ENCODE measurements at regions not wholly inside any gene's neighbourhood (a gene's known extent, or its start where the extent isn't known, plus 50 kb on each side); places are given as distances from the start of the nearest gene placed in this dataset.

DNA sequence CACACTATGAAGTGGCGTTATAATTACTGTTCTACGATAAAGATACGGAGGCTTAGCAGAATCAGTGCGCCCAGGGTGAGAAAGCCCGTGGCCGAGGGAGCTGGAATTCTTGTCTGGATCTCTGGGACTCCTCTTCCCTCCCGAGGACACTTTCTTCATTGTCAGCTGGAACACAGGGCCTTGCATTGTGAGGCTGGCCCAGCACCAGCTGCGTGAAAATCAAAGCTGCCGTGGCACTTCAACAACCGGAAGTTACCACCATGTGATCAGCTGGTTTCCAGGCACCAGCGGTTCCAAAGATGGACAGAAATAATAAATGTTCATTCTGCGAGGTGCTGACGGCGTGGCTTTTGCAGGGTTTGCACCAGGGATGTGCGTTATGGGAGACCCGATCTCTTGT, 234.0 kb upstream of the PITRM1 start:
- H3K27ac ChIP-seq (ENCODE audit: low read length), result no peak overlapping the region
- H3K9ac ChIP-seq (ENCODE audit: low read depth, low read length), result no peak overlapping the region
- no peaks in the 10 kb centered on the region for H3K36me3 ChIP-seq (ENCODE audit: insufficient read depth, low read depth, low read length)
- H3K4me3 ChIP-seq (ENCODE audit: low read length), result no peak overlapping the region
- H3K27me3 ChIP-seq (ENCODE audit: insufficient read depth, low read length), result no peaks in the 10 kb centered on the region
- no peaks in the 10 kb centered on the region for H3K9me3 ChIP-seq (ENCODE audit: insufficient read depth, low read depth, low read length)
- H3K4me1 ChIP-seq (ENCODE audit: insufficient read depth, low read length), result no peaks in the 10 kb centered on the region

DNA sequence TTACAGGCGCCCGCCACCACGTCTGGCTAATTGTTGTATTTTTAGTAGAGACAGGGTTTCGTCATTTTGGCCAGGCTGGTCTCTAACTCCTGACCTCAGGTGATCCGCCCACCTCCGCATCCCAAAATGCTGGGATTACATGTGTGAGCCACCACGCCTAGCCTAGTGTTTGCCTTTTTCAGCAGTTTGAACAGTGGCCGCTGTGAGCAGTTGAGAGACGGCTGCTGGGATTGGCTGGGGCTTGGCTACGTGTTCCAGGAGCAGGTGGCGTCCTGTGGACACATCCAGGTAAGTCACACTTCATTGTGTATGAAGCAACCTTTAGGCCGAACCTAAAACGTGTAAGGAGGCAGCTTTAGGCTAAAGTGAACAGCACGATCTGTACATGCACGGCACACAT, 231.8 kb upstream of the PITRM1 start:
- no peaks in the 10 kb centered on the region for H3K27me3 ChIP-seq (ENCODE audit: insufficient read depth, low read length)
- no peak overlapping the region for H3K9ac ChIP-seq (ENCODE audit: low read depth, low read length)
- no peaks in the 10 kb centered on the region for H3K36me3 ChIP-seq (ENCODE audit: insufficient read depth, low read depth, low read length)
- no peaks in the 10 kb centered on the region for H3K9me3 ChIP-seq (ENCODE audit: insufficient read depth, low read depth, low read length)
- H3K4me3 ChIP-seq (ENCODE audit: low read length), result no peak overlapping the region
- H3K4me1 ChIP-seq (ENCODE audit: insufficient read depth, low read length), result no peaks in the 10 kb centered on the region
- no peak overlapping the region for H3K27ac ChIP-seq (ENCODE audit: low read length)

DNA sequence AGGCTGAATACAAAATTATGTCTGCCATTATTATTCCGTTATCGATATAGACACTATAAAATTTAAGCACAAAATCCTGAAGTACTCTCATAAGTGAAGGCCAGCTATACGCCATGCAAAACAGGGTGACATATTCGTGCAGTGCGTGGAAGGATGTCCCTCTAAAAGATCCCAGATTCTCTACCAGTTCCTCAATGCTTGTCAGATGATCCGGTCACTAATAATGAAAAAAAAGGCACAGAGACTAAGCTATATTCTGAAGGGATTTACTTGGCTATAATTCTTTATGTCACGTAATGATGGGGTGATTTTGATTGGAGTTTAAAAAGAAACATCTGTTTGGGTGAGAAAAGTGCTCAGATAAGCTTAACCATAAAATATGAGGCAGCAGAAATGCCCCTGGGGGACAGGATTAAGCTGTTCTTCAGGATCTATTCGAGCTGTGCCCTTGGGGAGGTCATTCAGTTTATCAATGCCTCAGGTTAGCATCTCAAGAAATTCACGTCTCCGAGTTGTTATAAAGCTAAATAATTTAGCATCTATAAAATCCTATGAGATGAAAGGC, 229.7 kb upstream of the PITRM1 start:
- no peaks in the 10 kb centered on the region for H3K9me3 ChIP-seq (ENCODE audit: insufficient read depth, low read depth, low read length)
- no peaks in the 10 kb centered on the region for H3K36me3 ChIP-seq (ENCODE audit: insufficient read depth, low read depth, low read length)
- no peak overlapping the region for H3K4me3 ChIP-seq (ENCODE audit: low read length)
- H3K27ac ChIP-seq (ENCODE audit: low read length), result no peak overlapping the region
- no peak overlapping the region for H3K9ac ChIP-seq (ENCODE audit: low read depth, low read length)
- no peaks in the 10 kb centered on the region for H3K27me3 ChIP-seq (ENCODE audit: insufficient read depth, low read length)
- H3K4me1 ChIP-seq (ENCODE audit: insufficient read depth, low read length), result no peaks in the 10 kb centered on the region

DNA sequence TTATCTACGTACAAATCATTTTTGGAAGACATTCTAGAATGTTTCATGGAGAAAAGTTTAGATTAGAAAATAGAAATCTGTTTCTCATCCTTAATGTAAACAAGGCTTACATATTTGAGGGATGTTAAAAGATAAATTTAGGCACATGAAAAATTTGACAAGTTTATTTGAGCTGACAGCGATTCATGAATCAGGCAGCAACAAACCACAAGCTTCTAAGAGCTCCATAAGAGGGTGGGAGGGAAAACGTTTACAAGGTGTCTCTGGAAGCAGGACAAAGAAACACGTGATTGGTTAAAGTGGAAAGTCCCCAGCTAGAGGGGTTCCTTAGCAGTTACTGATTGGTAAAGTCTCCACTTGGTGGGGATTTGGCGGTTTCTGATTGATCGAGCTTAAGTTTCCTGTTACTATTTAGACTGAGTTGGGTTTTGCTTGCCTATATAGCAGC, 228.9 kb upstream of the PITRM1 start:
- no peaks in the 10 kb centered on the region for H3K9me3 ChIP-seq (ENCODE audit: insufficient read depth, low read depth, low read length)
- H3K4me3 ChIP-seq (ENCODE audit: low read length), result no peak overlapping the region
- H3K9ac ChIP-seq (ENCODE audit: low read depth, low read length), result no peak overlapping the region
- no peaks in the 10 kb centered on the region for H3K36me3 ChIP-seq (ENCODE audit: insufficient read depth, low read depth, low read length)
- no peaks in the 10 kb centered on the region for H3K27me3 ChIP-seq (ENCODE audit: insufficient read depth, low read length)
- H3K4me1 ChIP-seq (ENCODE audit: insufficient read depth, low read length), result no peaks in the 10 kb centered on the region
- H3K27ac ChIP-seq (ENCODE audit: low read length), result no peak overlapping the region

GRCh38 chr10:3400348-3400747, 227.8 kb upstream of the PITRM1 start:
- no peaks in the 10 kb centered on the region for H3K27me3 ChIP-seq (ENCODE audit: insufficient read depth, low read length)
- no peaks in the 10 kb centered on the region for H3K9me3 ChIP-seq (ENCODE audit: insufficient read depth, low read depth, low read length)
- no peak overlapping the region for H3K27ac ChIP-seq (ENCODE audit: low read length)
- H3K4me3 ChIP-seq (ENCODE audit: low read length), result no peak overlapping the region
- H3K36me3 ChIP-seq (ENCODE audit: insufficient read depth, low read depth, low read length), result no peaks in the 10 kb centered on the region
- H3K4me1 ChIP-seq (ENCODE audit: insufficient read depth, low read length), result no peaks in the 10 kb centered on the region
- no peak overlapping the region for H3K9ac ChIP-seq (ENCODE audit: low read depth, low read length)

DNA sequence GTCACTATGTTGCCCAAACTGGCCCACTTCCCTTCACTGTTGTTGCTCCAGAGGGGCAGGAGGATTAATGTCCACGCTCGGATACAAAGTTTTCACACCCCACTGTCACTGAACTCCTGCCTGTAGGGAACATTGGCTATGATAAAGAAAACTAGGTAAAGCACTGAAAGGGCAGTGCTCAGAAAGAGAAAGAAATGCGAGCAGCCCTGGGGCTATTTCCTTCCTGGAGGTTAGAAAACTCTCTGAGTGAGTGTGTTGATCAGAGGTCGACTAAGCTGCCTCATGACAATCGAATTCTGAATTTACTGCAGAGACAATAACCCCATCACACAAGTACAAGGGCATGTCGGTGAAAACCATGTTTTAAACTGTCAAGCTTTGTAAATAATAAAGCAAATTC, 227.2 kb upstream of the PITRM1 start:
- Histone ChIP-seq H3K27ac (ENCODE audit: low read length) (no peak overlapping the region), H3K27me3 (ENCODE audit: insufficient read depth, low read length) (no peaks in the 10 kb centered on the region), H3K9me3 (ENCODE audit: insufficient read depth, low read depth, low read length) (no peaks in the 10 kb centered on the region), H3K4me1 (ENCODE audit: insufficient read depth, low read length) (no peaks in the 10 kb centered on the region), H3K9ac (ENCODE audit: low read depth, low read length) (no peak overlapping the region), H3K4me3 (ENCODE audit: low read length) (no peak overlapping the region), H3K36me3 (ENCODE audit: insufficient read depth, low read depth, low read length) (no peaks in the 10 kb centered on the region)

DNA sequence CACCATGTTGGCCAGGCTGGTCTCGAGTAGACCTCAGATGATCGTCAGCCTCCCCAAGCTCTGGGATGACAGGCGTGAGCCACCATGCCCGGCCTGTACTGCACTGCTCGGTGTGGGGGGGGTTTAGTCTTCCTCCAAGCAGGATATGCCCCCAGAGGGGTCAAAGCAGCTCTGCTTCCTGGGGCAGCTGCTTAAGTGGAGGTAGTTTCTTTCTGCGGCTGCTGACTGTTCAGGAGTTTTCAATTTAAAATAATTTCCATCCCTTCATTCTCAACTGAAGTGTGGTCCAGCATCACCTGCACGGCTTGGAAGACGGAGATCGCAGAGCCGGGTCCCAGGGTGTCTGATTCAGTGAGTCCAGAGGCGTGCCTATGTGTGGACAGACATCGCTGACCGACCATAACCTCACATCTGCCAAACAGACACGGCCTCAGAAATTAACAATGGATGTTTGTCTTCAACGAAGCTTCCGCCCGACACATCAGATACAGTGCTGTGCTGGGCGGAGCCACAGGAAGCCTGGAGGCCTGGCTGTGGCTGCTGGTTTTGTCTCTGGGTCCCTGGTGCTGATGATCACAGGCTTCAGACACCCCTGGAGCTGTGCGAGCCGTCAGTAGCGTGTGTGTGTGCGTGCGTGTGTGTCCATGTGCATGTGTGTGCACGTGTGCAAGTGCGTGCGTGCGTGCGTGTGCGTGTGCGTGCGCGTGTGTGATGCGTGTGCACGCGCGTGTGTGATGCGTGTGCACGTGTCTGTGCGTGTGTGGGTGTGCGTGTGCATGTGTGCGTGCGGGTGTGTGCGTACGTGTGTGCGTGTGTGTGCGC, 226.5 kb upstream of the PITRM1 start:
- Histone ChIP-seq H3K9me3 (ENCODE audit: insufficient read depth, low read depth, low read length) (no peaks in the 10 kb centered on the region), H3K27me3 (ENCODE audit: insufficient read depth, low read length) (no peaks in the 10 kb centered on the region), H3K27ac (ENCODE audit: low read length) (no peak overlapping the region), H3K36me3 (ENCODE audit: insufficient read depth, low read depth, low read length) (no peaks in the 10 kb centered on the region), H3K9ac (ENCODE audit: low read depth, low read length) (no peak overlapping the region), H3K4me3 (ENCODE audit: low read length) (no peak overlapping the region), H3K4me1 (ENCODE audit: insufficient read depth, low read length) (no peaks in the 10 kb centered on the region)

DNA sequence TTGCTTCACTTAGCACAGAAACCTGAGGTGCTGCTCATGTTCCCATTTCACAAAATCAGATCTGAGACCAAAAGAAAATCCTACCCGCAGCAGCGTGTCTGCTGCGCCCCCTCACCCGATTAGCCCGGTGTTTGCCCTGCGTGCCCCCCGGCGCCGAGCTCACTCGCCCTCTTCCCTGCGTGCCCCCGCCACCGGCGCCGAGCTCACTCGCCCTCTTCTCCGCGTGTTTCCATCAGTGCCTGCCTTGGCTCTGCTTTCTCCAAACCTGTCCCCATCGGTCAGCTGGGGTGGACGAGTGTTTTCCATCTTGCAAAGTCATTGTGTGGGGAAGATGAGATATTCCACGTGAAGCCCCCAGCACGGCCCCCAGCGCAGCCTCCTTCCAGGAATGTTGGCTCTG, 225.3 kb upstream of the PITRM1 start:
- Histone ChIP-seq H3K9ac (ENCODE audit: low read depth, low read length) (no peak overlapping the region), H3K9me3 (ENCODE audit: insufficient read depth, low read depth, low read length) (no peaks in the 10 kb centered on the region), H3K4me1 (ENCODE audit: insufficient read depth, low read length) (no peaks in the 10 kb centered on the region), H3K4me3 (ENCODE audit: low read length) (no peak overlapping the region), H3K27me3 (ENCODE audit: insufficient read depth, low read length) (no peaks in the 10 kb centered on the region), H3K27ac (ENCODE audit: low read length) (no peak overlapping the region), H3K36me3 (ENCODE audit: insufficient read depth, low read depth, low read length) (no peaks in the 10 kb centered on the region)

DNA sequence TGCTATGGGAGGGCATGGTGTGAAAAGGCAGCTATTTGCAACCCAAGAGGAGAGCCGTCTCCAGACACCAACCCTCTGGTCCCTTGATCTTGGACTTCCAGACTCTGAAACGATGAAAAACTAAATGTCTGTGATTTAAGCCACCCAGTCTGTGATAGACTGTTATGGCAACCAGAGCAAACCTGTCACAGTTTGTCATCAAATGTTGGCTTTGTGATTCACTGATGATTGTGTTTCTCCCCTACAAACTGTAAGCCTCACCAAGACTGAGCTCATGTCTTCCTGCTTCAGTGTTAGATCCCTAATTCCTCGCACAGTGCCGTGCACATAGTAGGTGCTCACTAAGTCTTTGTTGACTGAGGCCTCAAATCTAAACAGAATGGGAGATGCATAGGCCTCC, 224.6 kb upstream of the PITRM1 start:
- Histone ChIP-seq H3K4me3 (ENCODE audit: low read length) (no peak overlapping the region), H3K9ac (ENCODE audit: low read depth, low read length) (no peak overlapping the region), H3K27ac (ENCODE audit: low read length) (no peak overlapping the region), H3K9me3 (ENCODE audit: insufficient read depth, low read depth, low read length) (no peaks in the 10 kb centered on the region), H3K27me3 (ENCODE audit: insufficient read depth, low read length) (no peaks in the 10 kb centered on the region), H3K36me3 (ENCODE audit: insufficient read depth, low read depth, low read length) (no peaks in the 10 kb centered on the region), H3K4me1 (ENCODE audit: insufficient read depth, low read length) (no peaks in the 10 kb centered on the region)

DNA sequence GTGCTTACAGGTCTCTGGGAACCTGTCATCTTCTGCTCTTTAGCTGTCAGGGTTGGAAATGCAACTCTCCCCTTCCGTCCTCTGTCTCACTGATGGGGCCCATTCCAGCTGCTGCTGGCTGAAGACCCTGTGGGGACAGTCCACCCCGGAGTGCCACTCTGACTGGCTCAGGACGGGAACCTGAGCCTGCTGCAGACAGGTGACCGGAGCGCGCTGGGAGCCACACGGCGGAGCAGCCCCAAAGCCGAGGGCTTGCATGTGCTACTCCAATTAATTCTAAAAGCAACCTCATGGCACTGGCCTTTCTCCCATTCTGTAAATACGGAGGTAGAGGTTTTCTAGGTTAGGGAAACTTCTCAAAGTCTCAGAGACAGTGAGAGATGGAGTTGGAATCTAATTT, 223.5 kb upstream of the PITRM1 start:
- Histone ChIP-seq H3K9ac (ENCODE audit: low read depth, low read length) (no peak overlapping the region), H3K27ac (ENCODE audit: low read length) (no peak overlapping the region), H3K36me3 (ENCODE audit: insufficient read depth, low read depth, low read length) (no peaks in the 10 kb centered on the region), H3K4me1 (ENCODE audit: insufficient read depth, low read length) (no peaks in the 10 kb centered on the region), H3K27me3 (ENCODE audit: insufficient read depth, low read length) (no peaks in the 10 kb centered on the region), H3K4me3 (ENCODE audit: low read length) (no peak overlapping the region), H3K9me3 (ENCODE audit: insufficient read depth, low read depth, low read length) (no peaks in the 10 kb centered on the region)

- no peak overlapping the region for H3K9ac ChIP-seq (ENCODE audit: low read depth, low read length)
- no peaks in the 10 kb centered on the region for H3K27me3 ChIP-seq (ENCODE audit: insufficient read depth, low read length)
- H3K9me3 ChIP-seq (ENCODE audit: insufficient read depth, low read depth, low read length), result no peaks in the 10 kb centered on the region
- H3K4me3 ChIP-seq (ENCODE audit: low read length), result no peak overlapping the region
- no peaks in the 10 kb centered on the region for H3K36me3 ChIP-seq (ENCODE audit: insufficient read depth, low read depth, low read length)
- H3K4me1 ChIP-seq (ENCODE audit: insufficient read depth, low read length), result no peaks in the 10 kb centered on the region
- H3K27ac ChIP-seq (ENCODE audit: low read length), result no peak overlapping the region
These were observed 222.9 kb upstream of the PITRM1 start for GRCh38 chr10:3395458-3395861.

GRCh38 chr10:3395041-3395440, 222.5 kb upstream of the PITRM1 start:
- Histone ChIP-seq H3K4me1 (ENCODE audit: insufficient read depth, low read length) (no peaks in the 10 kb centered on the region), H3K36me3 (ENCODE audit: insufficient read depth, low read depth, low read length) (no peaks in the 10 kb centered on the region), H3K27me3 (ENCODE audit: insufficient read depth, low read length) (no peaks in the 10 kb centered on the region), H3K4me3 (ENCODE audit: low read length) (no peak overlapping the region), H3K9ac (ENCODE audit: low read depth, low read length) (no peak overlapping the region), H3K27ac (ENCODE audit: low read length) (no peak overlapping the region), H3K9me3 (ENCODE audit: insufficient read depth, low read depth, low read length) (no peaks in the 10 kb centered on the region)

Measured in iPS-20b (cell line).